ENCODE measurements at regions not wholly inside any gene's neighbourhood (a gene's known extent, or its start where the extent isn't known, plus 50 kb on each side); places are given as distances from the start of the nearest gene placed in this dataset.

DNA sequence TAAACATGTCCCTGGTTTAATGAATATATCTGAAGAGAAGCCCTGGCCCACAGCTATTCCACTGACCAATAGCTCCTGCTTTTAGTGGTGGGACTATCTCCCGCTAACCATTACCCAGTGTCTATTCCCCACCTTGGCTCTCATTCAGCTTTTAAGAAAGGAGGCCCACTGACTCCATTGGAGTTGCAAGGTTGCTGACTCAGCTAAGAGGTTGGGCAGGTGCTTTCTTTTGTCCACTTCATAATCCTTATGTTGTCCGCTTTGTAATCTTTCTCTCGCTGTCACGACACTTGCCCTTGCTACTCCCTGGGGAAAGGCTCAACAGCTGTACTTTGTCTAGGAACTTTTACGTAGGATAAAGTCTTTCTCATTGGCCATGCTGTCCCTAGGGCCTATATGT lies 453.4 kb upstream of the CCDC196 start:
- Histone ChIP-seq H2AFZ (ENCODE audit: low read depth, low read length) (no peak overlapping the region), H3K4me3 (ENCODE audit: low read depth in 1 of 2, low read length in 2 of 2) (no peak overlapping the region), H3K4me2 (ENCODE audit: insufficient read depth, low read length) (no peak overlapping the region), H3K27ac (ENCODE audit: low read length) (no peak overlapping the region), H3K9ac (ENCODE audit: low read depth, low read length) (no peak overlapping the region), H3K9me3 (ENCODE audit: insufficient read depth, low read length, severe bottlenecking) (peaks cover 4% of the 10 kb centered on the region), H3K27me3 (ENCODE audit: insufficient read depth, low read length, poor library complexity) (no peaks in the 10 kb centered on the region), H3K4me1 (ENCODE audit: insufficient read depth, low read length) (no peaks in the 10 kb centered on the region), H4K20me1 (ENCODE audit: insufficient read depth, low read length) (no peaks in the 10 kb centered on the region), H3K79me2 (ENCODE audit: insufficient read depth, low read length) (no peaks in the 10 kb centered on the region), H3K36me3 (ENCODE audit: insufficient read depth, low read length) (no peaks in the 10 kb centered on the region)
- TF ChIP-seq, protein P1, sequence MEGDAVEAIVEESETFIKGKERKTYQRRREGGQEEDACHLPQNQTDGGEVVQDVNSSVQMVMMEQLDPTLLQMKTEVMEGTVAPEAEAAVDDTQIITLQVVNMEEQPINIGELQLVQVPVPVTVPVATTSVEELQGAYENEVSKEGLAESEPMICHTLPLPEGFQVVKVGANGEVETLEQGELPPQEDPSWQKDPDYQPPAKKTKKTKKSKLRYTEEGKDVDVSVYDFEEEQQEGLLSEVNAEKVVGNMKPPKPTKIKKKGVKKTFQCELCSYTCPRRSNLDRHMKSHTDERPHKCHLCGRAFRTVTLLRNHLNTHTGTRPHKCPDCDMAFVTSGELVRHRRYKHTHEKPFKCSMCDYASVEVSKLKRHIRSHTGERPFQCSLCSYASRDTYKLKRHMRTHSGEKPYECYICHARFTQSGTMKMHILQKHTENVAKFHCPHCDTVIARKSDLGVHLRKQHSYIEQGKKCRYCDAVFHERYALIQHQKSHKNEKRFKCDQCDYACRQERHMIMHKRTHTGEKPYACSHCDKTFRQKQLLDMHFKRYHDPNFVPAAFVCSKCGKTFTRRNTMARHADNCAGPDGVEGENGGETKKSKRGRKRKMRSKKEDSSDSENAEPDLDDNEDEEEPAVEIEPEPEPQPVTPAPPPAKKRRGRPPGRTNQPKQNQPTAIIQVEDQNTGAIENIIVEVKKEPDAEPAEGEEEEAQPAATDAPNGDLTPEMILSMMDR (IDR thresholded peaks at IDR 0.05; ENCODE audit: borderline replicate concordance, extremely low read depth, low read length, poor library complexity, severe bottlenecking) = no peak
- no peak for TF ChIP-seq EZH2 (IDR thresholded peaks at IDR 0.05; ENCODE audit: borderline replicate concordance, low read depth, low read length, severe bottlenecking)
- ATAC-seq (ENCODE audit: insufficient read depth, low read depth) (no peak), DNase-seq (no peak)

DNA sequence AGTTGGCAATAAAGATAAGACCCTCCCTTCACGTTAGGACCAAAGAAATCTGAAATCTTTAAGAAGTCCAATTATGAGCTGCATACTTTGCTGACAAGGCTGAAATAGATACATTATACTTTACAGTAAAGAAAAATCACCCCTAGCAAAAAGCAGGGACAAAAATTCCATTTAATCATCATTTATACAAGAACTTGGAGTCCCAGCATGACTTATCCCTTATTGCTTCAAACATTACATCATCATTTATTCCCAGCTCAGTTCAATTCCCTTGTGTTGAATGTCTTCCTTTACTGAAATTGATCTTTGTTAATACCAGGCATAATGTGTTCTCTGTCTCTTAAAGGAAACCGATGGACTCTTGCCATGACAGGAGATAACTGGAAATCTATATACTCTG lies 449.6 kb upstream of the CCDC196 start:
- Histone ChIP-seq H3K4me3 (ENCODE audit: low read depth in 1 of 2, low read length in 2 of 2) (no peak overlapping the region), H3K4me2 (ENCODE audit: insufficient read depth, low read length) (no peak overlapping the region), H3K79me2 (ENCODE audit: insufficient read depth, low read length) (no peaks in the 10 kb centered on the region), H3K27ac (ENCODE audit: low read length) (no peak overlapping the region), H3K9ac (ENCODE audit: low read depth, low read length) (no peak overlapping the region), H3K36me3 (ENCODE audit: insufficient read depth, low read length) (no peaks in the 10 kb centered on the region), H3K4me1 (ENCODE audit: insufficient read depth, low read length) (no peaks in the 10 kb centered on the region), H3K9me3 (ENCODE audit: insufficient read depth, low read length, severe bottlenecking) (peaks cover 4% of the 10 kb centered on the region), H4K20me1 (ENCODE audit: insufficient read depth, low read length) (no peaks in the 10 kb centered on the region), H2AFZ (ENCODE audit: low read depth, low read length) (no peak overlapping the region), H3K27me3 (ENCODE audit: insufficient read depth, low read length, poor library complexity) (no peaks in the 10 kb centered on the region)
- TF ChIP-seq, protein P1 (IDR thresholded peaks at IDR 0.05; ENCODE audit: borderline replicate concordance, extremely low read depth, low read length, poor library complexity, severe bottlenecking) = no peak
- no peak for TF ChIP-seq EZH2 (IDR thresholded peaks at IDR 0.05; ENCODE audit: borderline replicate concordance, low read depth, low read length, severe bottlenecking)
- ATAC-seq (ENCODE audit: insufficient read depth, low read depth) (no peak), DNase-seq (no peak)

DNA sequence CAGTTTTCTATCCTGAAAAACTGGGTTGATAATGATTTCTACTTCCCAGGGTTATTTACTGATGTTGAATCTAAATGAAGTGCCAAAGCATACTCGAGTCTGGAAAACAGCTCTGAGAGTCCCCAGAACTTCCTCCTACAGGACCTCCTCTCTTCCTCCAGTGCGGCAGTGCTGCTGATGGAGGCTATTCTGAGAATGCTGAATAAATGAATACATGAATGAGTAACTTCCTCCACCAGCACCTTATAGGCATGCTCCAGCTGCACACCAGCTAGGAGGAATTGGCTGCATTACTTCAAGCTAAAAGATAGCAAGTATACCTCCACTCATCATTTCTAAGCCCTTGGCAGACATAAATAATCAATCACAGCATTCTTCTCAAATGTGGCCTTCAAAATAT lies 448.8 kb upstream of the CCDC196 start:
- Histone ChIP-seq H3K79me2 (ENCODE audit: insufficient read depth, low read length) (no peaks in the 10 kb centered on the region), H3K4me2 (ENCODE audit: insufficient read depth, low read length) (no peak overlapping the region), H3K4me3 (ENCODE audit: low read depth in 1 of 2, low read length in 2 of 2) (no peak overlapping the region), H2AFZ (ENCODE audit: low read depth, low read length) (no peak overlapping the region), H3K9me3 (ENCODE audit: insufficient read depth, low read length, severe bottlenecking) (peaks cover under 1% of the 10 kb centered on the region), H3K27ac (ENCODE audit: low read length) (no peak overlapping the region), H3K36me3 (ENCODE audit: insufficient read depth, low read length) (no peaks in the 10 kb centered on the region), H3K27me3 (ENCODE audit: insufficient read depth, low read length, poor library complexity) (no peaks in the 10 kb centered on the region), H3K4me1 (ENCODE audit: insufficient read depth, low read length) (no peaks in the 10 kb centered on the region), H3K9ac (ENCODE audit: low read depth, low read length) (no peak overlapping the region), H4K20me1 (ENCODE audit: insufficient read depth, low read length) (no peaks in the 10 kb centered on the region)
- no peak for DNase-seq
- no peak for ATAC-seq (ENCODE audit: insufficient read depth, low read depth)
- TF ChIP-seq EZH2 (IDR thresholded peaks at IDR 0.05; ENCODE audit: borderline replicate concordance, low read depth, low read length, severe bottlenecking) = no peak
- TF ChIP-seq, protein P1 (IDR thresholded peaks at IDR 0.05; ENCODE audit: borderline replicate concordance, extremely low read depth, low read length, poor library complexity, severe bottlenecking) = no peak

DNA sequence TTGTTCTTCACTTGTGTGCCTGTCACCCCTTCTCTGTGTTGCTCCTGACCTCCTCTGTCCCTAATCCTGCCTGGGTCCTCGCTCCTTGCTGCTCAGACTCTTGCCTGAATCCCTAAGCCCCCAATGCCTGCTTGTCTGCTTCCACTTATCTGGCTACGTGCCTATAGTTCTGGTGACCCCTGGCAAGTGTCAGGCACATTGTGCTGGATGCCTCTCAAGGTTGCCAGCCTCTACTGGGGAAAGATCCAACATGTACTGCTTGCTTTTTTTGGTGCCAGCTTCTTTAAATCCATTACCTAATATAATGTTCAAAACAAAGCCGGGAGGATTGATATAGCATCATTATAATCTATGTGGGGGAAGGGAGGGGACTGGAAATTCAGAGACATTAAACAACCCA lies 448.0 kb upstream of the CCDC196 start:
- Histone ChIP-seq H3K4me1 (ENCODE audit: insufficient read depth, low read length) (no peaks in the 10 kb centered on the region), H3K9ac (ENCODE audit: low read depth, low read length) (no peak overlapping the region), H4K20me1 (ENCODE audit: insufficient read depth, low read length) (no peaks in the 10 kb centered on the region), H3K4me2 (ENCODE audit: insufficient read depth, low read length) (no peak overlapping the region), H3K79me2 (ENCODE audit: insufficient read depth, low read length) (no peaks in the 10 kb centered on the region), H2AFZ (ENCODE audit: low read depth, low read length) (no peak overlapping the region), H3K27me3 (ENCODE audit: insufficient read depth, low read length, poor library complexity) (no peaks in the 10 kb centered on the region), H3K27ac (ENCODE audit: low read length) (no peak overlapping the region), H3K36me3 (ENCODE audit: insufficient read depth, low read length) (no peaks in the 10 kb centered on the region), H3K9me3 (ENCODE audit: insufficient read depth, low read length, severe bottlenecking) (no peaks in the 10 kb centered on the region), H3K4me3 (ENCODE audit: low read depth in 1 of 2, low read length in 2 of 2) (no peak overlapping the region)
- DNase-seq = no peak
- TF ChIP-seq, protein P1 (IDR thresholded peaks at IDR 0.05; ENCODE audit: borderline replicate concordance, extremely low read depth, low read length, poor library complexity, severe bottlenecking) = no peak
- TF ChIP-seq EZH2 (IDR thresholded peaks at IDR 0.05; ENCODE audit: borderline replicate concordance, low read depth, low read length, severe bottlenecking) = no peak
- ATAC-seq (ENCODE audit: insufficient read depth, low read depth) = no peak
